ENCODE measurements at regions not wholly inside any gene's neighbourhood (a gene's known extent, or its start where the extent isn't known, plus 50 kb on each side); places are given as distances from the start of the nearest gene placed in this dataset.

DNA sequence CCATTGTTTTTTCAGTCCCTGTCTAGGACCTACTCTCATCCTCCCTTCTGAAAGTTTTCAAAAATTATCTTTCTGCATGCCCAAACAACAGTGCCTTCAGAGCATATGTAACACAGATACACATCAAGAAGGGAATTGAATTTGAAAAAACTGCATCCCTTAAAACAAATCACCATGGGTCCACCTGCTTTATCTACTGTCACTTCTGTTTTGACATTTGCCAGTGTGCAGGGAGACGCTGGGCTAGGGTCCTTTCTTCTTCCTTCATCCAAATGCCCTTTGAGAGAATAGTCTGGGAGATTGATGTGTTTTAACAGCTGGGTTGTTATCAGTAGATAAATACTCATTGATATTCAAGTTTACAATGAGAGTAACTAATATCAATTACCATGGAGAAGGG lies 1630.1 kb downstream of the MAT2B start:
- DNase-seq (ENCODE audit: low read depth in 4 of 4, low spot score in 1 of 4) = no peak

DNA sequence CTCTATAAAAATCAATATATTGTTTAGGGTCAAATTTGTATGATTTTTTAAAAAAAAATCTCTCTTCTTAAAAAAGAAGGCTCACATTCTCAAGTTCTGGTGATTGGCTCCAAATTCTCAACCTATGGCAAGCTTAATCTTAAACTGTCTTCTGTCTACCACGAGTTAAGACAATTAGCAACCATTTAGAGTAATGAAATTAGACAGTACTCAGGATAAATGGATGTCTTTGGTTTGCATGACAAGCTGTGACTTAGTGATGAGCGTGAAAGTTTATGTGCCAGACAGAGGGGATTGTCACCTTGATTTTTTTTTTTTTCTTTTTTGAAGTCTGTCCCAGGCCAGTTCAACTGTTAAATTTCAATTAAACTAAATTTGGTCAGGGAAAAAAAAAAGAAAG lies 1632.3 kb downstream of the MAT2B start:
- DNase-seq (ENCODE audit: low read depth in 4 of 4, low spot score in 1 of 4) = no peak

DNA sequence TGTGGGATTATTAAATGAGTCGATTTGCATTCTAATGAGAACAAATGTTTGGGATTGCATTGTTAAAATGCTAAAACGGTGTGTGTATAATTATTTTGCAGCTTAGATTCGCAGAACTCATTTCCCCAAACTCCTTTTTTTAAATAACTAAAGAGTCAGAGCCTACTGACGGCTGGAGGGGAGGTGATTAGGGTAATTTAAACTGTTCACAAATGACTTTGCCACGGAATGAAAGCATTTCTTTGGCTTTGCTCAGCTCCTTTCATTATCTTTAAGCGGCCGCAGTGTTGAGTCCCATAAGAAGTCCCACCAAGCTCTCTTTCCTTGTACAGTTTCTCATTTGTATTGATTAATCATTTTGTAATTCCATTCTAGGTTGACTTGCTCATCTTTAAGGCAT lies 1632.8 kb downstream of the MAT2B start:
- DNase-seq (ENCODE audit: low read depth in 4 of 4, low spot score in 1 of 4) = no peak

DNA sequence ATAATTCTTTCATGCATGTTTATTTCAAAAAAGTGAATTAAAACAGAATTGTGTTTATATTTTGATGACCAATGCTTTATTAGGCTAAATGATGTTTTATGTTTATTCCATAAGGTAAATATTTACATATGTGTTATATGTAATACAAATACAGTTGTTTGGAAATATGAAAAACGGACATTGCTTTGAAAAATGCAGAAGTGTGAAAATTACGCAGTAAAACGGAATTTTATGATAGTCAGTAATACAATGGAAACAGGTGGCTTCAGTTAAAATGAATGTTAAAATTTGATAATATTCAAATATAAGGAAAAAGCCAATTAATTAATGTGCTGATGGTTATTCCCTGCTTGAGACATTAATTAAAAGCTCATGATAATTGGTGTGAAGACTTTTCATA lies 1633.8 kb downstream of the MAT2B start:
- DNase-seq (ENCODE audit: low read depth in 4 of 4, low spot score in 1 of 4) = no peak

DNA sequence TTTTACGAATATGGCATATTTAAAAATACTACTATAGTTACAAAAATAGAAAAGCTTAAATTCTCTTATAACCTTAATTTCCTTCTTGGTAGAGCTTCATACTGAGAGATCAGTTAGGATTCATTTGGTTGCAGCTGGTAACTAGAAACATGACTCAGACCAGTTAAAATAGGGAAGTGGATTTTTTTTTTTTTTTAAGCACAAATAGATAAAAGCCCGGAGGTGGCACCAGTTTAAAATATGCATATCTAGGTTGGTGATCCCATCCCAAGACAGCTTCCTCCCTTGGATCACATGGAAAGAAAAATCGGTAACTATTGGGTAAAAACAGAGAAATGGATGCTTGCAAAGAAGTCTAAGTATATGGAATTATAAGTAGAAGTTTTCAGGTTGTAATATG lies 1634.3 kb downstream of the MAT2B start:
- DNase-seq (ENCODE audit: low read depth in 4 of 4, low spot score in 1 of 4) = no peak

DNA sequence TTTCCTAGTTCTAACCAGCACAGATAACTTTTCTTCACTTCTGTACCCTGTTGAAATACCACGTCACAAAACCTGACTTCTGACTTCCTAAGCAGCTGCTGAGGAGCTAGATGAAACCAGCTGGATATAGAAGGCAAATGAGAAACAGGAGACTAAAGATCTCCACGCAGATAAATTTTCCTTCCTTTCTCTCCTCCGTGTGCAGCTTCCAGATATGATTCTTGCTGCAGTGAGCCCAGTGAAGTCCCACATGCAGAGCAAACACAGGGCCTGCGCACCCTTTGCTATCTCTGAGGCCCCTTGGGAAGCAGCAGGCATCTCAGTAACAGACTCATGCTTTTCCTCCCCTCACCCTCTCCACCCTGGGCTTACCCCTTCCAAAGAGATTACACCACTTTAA lies 1638.3 kb downstream of the MAT2B start:
- DNase-seq (ENCODE audit: low read depth in 4 of 4, low spot score in 1 of 4) = no peak

DNA sequence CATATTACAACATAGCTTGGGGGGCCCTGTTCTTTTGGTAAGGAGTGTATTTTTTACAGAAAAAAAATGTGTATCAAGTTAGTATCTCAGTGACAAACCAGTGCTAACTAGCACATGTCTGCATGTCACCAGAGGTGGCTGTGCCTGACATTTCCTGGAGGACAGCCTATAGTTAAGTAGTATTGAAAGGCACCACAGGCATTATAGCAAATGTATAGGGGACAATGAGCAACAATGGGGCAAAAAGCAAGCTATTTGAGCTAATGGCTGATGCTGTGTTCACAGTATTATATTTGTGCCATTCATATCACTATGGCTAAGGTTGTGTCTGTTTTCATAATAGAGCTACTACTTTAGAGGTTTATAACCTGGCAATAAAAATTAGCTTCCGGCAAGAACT lies 1644.0 kb downstream of the MAT2B start:
- no peak for DNase-seq (ENCODE audit: low read depth in 4 of 4, low spot score in 1 of 4)

DNA sequence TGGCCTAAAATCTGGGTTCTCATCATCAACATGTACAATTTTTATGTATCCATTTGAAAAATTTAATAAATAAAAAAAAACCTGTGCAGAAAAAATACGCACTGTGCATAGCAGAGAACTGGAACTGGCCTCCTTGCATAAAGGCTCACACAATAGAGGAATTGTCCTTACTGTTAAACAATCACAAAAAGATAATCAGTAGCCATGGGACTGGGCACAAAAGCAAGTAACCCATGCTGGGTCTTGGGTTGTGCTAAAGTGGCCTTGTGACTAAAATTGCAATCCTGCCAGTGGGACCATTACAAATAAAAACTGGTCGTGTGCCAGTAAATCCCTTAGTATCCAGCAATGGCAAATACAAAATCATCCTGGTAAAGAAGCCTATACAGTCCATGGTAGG lies 1646.6 kb downstream of the MAT2B start:
- no peak for DNase-seq (ENCODE audit: low read depth in 4 of 4, low spot score in 1 of 4)

DNA sequence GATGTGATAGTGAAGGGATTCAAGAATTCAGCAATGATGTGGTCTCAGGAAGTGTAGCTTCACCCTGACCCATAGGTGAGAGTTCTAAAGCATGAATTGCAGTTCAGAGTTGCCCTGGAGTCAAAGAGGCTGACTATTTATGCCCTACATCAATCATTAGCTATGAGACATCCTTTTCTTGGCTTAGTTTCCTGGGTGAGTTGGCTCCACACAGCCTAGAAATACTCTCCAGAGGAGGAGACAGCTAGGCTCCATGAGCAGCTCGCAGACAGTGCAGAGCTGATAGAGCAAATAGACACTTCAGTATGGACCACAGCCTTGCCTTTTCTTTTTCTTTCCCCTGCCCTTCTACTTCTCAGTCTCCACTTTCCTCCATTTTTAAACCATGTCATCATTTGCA lies 1651.8 kb downstream of the MAT2B start:
- no peak for DNase-seq (ENCODE audit: low read depth in 4 of 4, low spot score in 1 of 4)

DNA sequence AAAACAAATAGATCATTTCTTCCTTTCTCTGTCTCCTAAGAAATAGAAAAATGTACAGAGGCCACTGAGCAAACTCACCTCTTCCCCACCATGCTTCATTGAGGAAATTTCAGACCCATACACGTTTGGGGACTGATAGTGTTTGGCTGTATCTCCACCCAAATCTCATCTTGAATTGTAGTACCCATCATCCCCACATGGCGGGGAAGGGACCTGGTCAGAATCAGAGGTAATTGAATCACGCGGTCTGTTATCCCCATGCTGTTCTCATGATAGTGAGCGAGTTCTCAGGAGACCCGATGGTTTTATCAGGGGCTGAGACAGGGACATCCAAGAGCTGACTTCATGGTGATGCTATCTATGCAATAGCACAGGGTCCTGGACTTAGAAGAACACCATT lies 1655.8 kb downstream of the MAT2B start:
- no peak for DNase-seq (ENCODE audit: low read depth in 4 of 4, low spot score in 1 of 4)

DNA sequence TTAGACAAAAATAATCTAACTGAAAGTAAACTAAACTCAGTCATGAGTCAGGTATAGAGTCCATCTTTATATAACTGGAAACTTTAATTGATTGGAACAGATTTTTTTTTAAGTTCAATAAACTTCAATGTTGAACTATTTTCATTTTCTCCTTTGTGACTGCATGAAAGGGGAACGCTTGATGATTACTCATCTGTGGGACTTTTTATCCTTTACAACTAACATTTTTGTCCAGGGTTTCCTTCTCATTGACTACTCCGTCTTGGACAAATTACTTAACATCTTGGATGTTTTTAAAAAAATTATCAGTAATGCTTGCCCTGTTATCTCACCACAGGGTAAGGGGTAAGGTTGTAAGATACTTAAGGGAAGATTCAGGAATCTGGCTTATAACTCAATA lies 1658.4 kb downstream of the MAT2B start:
- DNase-seq (ENCODE audit: low read depth in 4 of 4, low spot score in 1 of 4) = no peak

DNA sequence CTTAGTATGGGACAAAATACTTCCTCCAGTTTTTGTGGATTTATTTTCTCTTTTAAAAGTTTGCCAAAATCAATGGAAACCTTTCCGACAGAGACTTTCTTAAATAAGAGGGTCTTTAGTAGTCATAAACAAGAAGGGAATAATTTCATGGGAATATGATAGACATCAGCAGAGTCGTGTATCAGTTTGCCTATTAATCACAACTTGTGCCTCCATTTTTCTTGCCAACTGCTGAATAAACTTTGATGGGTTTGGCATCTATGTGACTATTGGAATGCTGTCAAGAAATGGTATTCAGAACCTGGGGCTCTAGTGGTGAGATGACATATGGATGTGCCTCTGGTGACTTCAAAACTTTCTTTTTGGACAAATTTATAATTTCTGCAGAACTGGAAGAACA lies 1668.2 kb downstream of the MAT2B start:
- no peak for DNase-seq (ENCODE audit: low read depth in 4 of 4, low spot score in 1 of 4)

DNA sequence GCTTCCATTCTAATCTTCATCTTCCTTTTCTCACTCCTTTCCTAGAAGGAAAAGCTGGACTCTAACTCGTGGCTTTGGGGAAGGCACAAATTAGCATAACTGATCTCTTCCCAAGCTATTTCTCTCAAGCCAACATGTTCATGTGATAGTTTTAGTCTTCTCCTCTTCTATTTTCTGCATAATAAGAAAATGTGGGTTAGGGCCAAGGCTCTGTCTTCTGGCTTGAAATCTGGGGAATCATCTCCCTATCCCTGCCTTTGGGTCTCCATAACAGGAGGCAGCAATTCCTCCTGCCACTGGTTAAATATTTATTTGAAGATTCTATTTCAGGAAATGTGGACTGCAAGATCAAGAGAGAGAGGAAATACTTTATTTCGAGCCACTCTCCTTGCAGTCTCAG lies 1669.6 kb downstream of the MAT2B start:
- DNase-seq (ENCODE audit: low read depth in 4 of 4, low spot score in 1 of 4) = no peak

DNA sequence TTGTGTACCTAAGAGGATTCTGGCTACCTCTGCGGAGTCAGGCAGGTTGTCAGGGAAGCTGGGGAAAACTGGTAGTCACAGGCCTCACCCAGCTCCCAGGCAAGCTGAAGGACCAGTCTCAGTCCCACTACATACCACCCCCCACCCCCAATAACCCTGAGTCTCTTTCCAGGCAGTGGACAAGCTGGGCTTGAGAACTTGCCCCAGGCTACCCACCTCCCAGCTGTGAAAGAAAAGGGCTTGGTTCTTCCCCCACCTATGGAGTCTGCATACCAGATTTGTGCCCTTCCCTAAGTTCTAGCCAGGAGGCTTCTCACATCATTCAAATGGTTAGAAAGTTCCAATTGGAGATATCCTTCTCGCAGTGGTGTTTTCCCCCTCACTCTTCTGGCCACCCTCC lies 1678.8 kb downstream of the MAT2B start:
- no peak for DNase-seq (ENCODE audit: low read depth in 4 of 4, low spot score in 1 of 4)

DNA sequence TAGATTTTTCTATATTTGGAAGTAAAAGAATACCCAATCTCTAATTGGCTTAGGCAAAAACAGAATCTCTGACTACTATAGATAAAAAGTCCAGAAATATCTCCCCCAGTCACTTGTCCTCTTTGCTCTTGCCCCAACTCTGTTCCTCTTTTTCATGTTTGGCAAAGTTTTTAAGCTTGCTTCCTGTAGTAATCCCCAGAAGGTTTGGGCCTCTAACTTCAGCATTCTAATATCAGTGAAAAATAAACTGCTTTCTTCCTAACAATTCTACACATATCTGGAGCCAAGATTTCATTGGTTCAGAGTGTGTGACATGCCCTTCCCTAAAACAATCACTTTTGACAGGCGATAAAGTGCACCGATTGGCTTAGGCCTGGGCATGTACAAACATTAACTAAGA lies 1680.3 kb downstream of the MAT2B start:
- DNase-seq (ENCODE audit: low read depth in 4 of 4, low spot score in 1 of 4) = no peak

DNA sequence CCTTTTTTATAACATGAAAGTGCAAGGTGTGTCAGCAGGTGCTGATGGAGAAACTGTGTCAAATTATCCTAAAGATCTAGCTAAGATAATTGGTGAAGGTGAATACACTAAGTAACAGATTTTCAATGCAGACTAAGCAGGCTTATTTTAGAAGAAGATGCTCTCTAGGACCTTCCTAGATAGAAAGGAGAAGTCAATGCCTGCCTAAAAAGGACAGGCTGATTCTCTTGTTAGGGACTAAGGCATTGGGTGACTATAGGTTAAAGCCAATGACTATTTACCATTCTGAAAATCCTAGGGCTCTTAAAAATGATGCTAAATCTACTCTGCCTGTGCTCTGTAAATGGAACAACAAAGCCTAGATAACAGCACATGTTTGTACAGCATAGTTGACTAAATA lies 1682.4 kb downstream of the MAT2B start:
- no peak for DNase-seq (ENCODE audit: low read depth in 4 of 4, low spot score in 1 of 4)

DNA sequence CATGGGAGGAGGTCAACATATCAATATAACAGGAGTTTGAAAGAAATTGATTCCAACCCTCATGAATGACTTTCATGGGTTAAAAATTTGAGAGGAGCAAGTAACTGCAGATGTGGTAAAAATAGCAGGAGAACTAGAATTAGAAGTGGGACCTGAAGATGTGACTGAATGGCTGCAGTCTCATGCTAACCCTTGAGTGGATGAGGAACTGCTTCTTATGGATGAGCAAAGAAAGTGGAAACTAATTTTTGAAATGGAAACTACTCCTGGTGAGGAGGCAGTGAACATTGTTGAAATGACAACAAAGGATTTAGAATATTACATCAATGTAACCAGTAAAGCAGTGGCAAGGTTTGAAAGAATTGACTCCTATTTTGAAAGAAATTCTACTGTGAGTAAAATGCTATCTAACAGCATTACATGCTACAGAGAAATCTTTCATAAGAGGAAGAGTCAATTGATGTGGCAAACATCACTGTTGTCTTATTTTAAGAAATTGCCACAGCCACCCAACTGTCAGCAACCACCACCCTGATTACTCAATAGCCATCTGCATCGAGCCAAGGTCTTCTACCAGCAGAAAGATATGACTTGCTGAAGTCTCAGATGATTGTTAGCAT lies 1683.2 kb downstream of the MAT2B start:
- no peak for DNase-seq (ENCODE audit: low read depth in 4 of 4, low spot score in 1 of 4)

DNA sequence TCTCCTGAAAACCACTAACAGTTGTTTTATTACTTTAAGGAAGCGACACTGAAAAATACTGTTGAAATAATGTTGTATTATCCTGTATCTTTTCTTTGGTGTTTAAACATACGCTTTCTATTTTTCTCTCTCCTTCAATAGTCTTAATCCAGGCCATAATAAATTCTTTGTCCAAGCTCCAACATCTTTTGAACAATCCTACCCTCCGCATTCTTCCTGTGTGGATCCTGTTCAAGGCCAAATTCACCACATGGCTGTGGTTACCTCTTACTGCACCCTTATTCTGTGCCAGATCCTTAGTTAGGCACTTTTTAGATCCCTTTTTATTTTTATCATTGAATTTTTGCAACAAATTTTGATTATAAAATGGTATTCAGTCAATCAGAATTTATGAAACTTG lies 1691.5 kb downstream of the MAT2B start:
- no peak for DNase-seq (ENCODE audit: low read depth in 4 of 4, low spot score in 1 of 4)

DNA sequence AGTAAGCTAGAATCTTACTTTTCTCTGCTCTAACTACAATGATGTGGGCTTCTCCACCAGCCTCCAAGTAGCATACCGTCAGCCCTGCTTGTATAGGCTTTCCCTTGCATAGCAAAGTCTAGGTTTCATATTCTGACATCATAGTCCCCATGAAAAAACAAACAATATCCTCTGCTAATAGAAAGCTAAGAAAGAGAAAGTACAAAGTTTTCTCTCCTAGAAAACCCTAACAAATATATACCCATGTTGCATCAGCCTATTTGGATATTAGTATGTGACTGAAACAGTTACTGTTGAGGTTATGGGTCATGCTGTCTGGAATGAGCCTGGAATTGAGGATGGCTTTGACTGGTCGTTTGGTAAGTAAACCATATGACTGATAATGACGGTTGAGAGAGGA lies 1696.0 kb downstream of the MAT2B start:
- no peak for DNase-seq (ENCODE audit: low read depth in 4 of 4, low spot score in 1 of 4)

DNA sequence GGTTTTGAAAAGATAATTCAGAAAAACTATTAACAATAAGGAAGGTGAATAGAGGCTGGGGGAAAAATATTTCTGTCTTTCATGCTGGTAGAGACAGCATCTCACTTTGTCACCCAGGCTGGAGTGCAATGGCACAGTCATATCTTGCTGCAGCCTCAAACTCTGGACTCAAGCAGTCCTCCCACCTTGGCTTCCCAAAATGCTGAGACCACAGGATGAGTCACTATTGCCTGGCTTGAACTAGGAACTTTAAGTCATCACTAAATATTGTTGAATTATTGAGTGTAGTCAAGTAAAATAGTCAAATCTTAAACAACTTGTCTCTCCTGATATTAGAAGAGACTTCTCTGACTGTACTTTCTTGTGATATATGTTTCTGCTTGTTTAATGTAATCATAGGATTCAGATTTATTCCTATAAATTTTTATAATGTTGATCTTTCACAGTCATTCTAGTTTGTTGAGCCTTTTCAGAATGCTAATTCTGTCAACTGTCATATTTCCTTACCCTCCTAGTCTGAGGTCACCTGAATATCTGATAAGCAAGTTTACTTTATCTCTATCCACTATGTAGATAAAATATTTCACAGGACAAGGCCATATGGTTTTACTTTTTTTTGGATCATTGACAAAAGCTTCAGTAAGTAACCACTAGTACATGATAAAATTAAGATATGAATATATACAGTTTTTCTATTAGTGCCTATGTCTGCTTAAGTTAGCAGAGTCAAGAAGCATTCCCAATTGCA lies 1696.5 kb downstream of the MAT2B start:
- DNase-seq (ENCODE audit: low read depth in 4 of 4, low spot score in 1 of 4) = no peak

DNA sequence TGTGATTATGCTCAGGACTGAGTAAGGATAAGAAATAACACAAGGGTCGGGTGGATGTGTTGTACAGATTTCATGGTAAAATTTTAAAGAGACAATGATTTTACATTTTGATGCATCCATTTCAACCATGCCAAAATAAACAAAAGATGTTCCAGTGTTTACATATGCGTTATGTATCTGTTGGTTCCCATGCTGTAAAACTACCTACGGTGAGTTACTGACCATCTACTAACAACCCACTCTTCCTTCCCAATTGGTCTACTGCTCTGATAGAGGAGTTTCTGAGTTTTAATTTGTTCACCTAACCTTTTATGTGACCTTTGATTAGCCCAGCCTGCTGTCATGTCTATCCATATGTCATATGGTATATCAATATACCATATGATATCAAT lies 1697.1 kb downstream of the MAT2B start:
- DNase-seq (ENCODE audit: low read depth in 4 of 4, low spot score in 1 of 4) = no peak

DNA sequence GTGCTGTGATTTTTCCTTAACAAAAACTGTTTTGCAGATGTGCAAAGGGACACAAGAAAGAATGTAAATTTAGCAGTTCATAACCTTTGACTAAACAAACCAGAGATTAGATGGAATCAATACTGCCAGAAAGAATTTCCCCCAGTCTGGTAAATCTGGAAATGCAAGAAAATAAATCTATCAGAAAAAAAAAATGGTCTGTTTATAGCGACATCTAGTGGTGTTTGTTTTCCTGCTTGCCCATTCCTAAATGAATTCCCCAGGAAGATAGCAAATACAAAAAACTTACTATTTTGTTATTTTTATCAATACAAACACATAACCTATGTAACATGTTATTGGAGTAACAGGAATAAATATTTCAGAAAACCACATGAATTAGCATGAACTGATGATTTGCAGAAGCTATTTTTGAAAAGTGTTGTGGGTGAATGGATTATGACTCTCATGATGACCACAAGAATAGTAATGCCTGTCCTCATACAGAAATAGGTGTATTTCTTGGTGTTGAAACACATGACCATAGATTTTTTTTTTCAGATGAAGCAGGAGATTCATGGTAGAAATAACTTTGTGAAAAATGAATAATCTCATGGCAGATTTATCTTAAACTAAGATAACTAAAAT lies 1703.8 kb downstream of the MAT2B start:
- no peak for DNase-seq (ENCODE audit: low read depth in 4 of 4, low spot score in 1 of 4)
